Ovary (tissue), 3 donors: ENCODE measurements at regions not wholly inside any gene's neighbourhood (a gene's known extent, or its start where the extent isn't known, plus 50 kb on each side); places are given as distances from the start of the nearest gene placed in this dataset.

Experiments
- CTCF ChIP-seq, 3 donors: fragments of 450-650 bp in 2 of 3; fragments of 200-600 bp in 1 of 3; IDR thresholded peaks; one replicate each; pipeline versions ENCODE4 v1.5.1 to v1.8.0; 2016 to 2022; ENCODE audit warnings: antibody characterized with exemption in 3 of 3, mild to moderate bottlenecking in 1 of 3
- POLR2A ChIP-seq: fragments of 450-650 bp; IDR thresholded peaks from one replicate; pipeline ENCODE4 v1.6.1; 2017; ENCODE audit warnings: antibody characterized with exemption, mild to moderate bottlenecking, moderate library complexity
- donor health status: DM: no; HTN: no; CAD: no.

DNA sequence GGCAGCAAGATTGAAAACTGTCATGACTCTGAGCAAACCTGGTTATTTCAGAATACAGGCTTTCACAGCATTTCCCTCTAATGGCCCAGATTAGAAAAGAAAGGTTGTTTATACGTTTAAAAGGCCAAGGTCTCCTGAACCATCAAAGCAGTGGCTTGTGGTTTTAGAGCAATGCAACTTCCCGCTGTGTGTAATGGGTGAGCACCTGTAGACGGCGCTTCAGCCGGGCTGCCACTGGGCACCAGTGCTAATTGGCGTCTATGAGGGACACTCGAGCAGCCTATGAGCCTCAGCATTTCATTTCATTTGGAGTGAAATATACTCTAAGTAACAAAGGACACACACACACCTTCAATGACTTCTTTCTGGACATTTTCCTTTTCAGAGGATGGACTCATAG is 671.0 kb upstream of the FZD8 start:
- no peak for TF ChIP-seq CTCF (IDR thresholded peaks at IDR 0.05)
- no peak for TF ChIP-seq POLR2A
